Body of pancreas (tissue), 4 donors: ENCODE measurements at regions not wholly inside any gene's neighbourhood (a gene's known extent, or its start where the extent isn't known, plus 50 kb on each side); places are given as distances from the start of the nearest gene placed in this dataset.

ENCODE experiments used
- POLR2A ChIP-seq, 3 donors: fragments of 450-650 bp; IDR thresholded peaks; one replicate each; pipeline ENCODE4 v1.6.1; 2016; ENCODE audit warnings: antibody characterized with exemption in 3 of 3, mild to moderate bottlenecking in 2 of 3
- TF ChIP-seq, protein P1 (sequence below), 7 experiments: fragments of 450-650 bp in 4 of 7; fragments of 200-600 bp in 3 of 7; sonication (generic) in 3 of 7; IDR thresholded peaks; one replicate each; pipeline ENCODE4 v1.5.1; 2016 to 2019; ENCODE audit warnings: antibody characterized with exemption in 7 of 7

DNA sequence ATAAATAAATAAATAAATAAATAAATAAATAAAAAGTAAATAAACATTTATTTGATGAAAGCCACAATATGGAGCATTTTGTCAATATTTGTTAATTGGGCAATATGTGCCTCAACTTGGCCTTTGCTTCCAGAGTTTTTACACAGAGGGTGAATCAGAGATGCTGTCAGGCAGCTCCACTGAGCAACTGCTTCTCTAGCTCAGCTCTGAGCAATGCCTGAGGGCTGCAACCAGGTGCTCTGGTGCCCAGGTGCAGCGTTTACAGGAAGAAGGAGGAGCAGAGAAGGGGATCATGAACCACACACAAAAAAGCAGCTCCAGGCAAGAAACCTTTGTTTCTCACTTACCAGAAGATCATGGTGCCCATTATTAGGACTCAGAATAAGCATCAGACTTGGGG lies 876.2 kb upstream of the AUTS2 start:
- TF ChIP-seq POLR2A (IDR thresholded peaks at IDR 0.05): no peak
- TF ChIP-seq, protein P1, sequence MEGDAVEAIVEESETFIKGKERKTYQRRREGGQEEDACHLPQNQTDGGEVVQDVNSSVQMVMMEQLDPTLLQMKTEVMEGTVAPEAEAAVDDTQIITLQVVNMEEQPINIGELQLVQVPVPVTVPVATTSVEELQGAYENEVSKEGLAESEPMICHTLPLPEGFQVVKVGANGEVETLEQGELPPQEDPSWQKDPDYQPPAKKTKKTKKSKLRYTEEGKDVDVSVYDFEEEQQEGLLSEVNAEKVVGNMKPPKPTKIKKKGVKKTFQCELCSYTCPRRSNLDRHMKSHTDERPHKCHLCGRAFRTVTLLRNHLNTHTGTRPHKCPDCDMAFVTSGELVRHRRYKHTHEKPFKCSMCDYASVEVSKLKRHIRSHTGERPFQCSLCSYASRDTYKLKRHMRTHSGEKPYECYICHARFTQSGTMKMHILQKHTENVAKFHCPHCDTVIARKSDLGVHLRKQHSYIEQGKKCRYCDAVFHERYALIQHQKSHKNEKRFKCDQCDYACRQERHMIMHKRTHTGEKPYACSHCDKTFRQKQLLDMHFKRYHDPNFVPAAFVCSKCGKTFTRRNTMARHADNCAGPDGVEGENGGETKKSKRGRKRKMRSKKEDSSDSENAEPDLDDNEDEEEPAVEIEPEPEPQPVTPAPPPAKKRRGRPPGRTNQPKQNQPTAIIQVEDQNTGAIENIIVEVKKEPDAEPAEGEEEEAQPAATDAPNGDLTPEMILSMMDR (IDR thresholded peaks at IDR 0.05): no peak
